Activated CD8-positive, alpha-beta memory T cell treated with anti-CD3 and anti-CD28 coated beads, Interleukin-2, amount 50 U/mL, for 4 hours (primary cell): ENCODE measurements at regions not wholly inside any gene's neighbourhood (a gene's known extent, or its start where the extent isn't known, plus 50 kb on each side); places are given as distances from the start of the nearest gene placed in this dataset.

Experiments used
- DNase-seq: peaks from one replicate; pipeline ENCODE4 v3.0.0-alpha.2; 2020

DNA sequence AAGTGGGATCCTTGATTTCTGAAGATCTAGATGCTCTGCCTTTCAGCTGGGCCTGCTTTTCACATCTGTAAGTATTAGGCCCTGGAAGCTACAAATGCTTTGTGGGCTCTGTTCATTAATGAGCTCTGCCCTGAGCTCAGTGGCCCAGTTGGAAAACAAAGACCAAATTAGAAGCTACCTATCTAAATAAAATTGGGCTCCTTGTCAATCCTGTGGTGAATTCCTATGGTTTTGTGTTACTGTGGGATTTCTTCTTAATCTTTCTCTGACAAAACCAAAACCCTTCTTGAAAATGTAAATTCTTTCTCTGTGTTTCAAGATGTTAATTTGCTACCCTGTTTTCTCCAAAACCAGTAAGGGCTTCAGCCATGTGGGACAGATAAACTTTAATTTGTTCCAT lies 219.0 kb upstream of the HS6ST1 start:
- DNase-seq, result no peak

DNA sequence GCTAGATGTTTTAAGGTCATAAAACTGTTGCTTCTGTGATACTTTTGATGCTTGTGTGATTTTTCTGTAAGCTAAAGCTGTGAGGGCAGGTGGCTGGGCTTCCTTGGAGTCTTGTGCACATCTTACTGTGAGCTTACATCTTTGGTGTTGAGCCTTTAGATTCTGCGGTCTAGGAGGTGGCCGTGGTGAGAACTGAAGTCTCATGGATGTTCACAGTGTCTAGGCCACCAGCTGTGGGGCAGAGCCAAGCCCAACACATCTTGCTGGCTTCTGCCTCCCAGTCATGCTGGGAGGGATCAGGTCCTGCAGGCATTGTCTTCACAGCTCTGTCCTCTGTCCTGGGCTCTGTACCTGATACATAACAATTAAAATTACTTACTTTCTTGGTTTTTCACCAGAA lies 219.7 kb upstream of the HS6ST1 start:
- DNase-seq, result no peak

DNA sequence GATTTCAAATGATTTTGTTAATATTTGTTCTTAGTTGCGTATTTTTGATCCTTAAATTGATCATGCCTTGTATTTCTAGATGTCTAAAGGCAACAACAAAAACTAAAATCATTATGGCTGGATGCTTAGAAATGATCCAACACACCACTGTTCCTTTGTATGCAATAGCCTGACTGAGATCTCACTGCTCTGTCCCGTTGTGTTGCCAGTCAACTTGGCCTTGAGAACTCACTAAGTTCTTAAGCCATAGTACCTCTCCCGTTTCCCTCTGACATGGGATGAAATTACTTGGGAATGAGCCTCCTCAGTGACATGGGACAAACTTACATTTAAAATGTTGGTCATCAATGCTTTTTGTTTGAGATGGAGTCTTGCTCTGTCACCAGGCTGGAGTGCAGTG lies 222.0 kb upstream of the HS6ST1 start:
- DNase-seq, result no peak

DNA sequence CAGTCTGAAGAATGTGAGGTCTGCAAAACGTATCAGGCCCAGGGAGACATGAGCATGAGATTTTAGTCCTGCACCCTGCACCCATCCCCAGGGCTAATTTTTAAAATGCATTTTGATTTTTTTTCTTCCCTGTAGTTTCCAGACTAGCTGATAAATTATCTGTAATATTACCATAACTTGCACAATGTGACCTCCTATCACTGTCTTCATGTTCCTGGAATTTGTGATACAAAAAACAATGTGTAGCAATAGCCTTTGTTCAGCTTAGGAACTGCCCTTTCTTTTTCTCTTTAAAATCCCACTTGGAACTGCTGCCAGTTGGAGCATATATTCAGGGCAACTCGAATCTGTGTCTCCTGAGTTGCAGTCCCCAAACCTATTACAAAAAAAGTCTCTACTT lies 222.8 kb upstream of the HS6ST1 start:
- no peak for DNase-seq

DNA sequence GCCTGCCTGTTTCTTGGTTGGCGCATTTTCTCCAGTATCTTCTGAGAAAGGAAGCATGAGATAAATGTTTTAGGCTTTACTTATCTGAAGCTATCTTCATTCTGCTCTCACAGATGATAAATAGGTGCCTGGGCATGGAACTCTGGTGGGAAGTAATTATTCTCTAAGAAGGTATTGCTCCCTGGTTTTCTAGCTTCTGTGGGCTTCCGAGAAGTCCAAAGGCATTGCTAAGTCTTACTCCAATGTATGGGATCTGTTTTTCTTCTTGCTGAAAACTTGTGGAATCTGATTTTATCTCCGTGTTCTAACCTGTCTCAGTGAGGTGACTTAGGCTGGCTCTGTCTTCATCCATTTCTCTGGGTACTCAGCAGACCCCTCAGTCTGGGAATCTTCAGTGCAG lies 224.4 kb upstream of the HS6ST1 start:
- DNase-seq, result no peak

DNA sequence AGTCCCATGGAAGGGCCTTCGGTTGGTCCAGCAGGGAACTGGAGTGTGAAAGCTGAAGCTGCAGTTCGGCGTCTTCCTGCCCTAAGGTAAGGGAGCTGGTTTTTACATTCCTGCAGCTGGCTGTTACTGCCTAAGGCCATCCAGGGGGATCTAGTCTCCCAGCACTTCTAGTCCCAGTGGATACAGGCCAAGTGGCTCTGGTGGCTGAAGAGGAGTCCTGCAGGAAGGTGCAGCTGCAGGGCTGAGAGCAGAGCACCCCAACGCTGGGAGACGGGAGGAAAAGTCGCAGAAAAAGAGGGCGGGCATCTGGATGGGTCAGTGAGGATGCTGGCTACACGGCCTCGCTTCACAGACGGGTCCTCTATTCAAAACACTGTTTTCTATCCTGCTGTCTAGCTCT lies 225.0 kb upstream of the HS6ST1 start:
- DNase-seq, result no peak

DNA sequence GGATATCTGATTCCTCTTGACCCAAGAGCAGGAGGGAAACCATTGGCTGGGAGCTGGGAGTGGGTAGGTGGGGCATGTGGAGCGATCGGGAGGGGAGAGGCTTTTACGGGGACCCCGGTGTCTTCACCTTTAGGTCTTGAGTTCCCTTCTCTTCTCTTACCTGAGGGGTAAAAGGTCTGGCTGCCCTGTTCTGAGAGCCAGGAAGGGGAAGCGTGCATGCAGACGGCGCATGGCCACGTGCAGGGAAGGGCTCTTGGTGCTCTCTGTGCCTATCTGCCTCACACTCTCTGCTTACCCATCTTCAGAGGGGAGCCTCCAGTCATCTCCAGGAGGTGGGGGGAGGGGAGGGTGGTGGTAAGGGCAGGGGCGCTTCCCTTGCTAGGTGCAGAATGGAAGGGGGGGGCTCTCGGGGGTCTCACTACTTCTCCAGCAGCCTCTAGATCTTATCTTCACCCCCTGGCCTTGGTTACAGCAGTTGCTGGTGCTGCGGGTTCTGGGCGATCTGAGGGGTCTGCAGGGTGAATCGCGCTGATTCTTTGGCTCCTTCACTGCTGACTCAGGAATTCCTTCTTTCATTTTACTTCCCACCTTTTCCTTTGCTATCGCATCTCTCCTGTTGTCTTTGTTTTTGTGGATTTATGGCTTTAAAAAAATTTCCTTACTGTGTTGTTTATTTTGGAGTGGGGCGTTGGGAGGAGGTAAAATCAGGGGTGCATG lies 225.8 kb upstream of the HS6ST1 start:
- DNase-seq, result no peak

DNA sequence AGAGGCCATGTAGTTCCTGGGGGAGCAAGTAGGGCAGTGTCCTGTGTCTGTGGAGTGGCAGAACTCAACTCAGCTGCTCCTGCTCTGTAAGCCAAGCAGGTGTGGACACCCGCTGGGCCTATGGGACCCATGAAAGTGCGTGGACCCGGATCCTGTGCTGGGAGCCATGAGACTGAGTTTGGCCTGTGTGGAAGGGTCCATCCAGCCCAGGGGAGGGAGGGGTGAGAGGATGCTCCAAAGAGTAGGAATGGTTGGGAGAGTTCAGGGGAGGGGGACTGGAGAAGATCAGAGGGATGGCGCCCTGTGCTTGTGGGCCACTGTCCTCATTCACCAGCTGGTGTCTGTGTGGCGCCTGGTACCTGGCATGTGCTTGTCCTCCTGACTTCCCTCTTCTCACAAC lies 226.4 kb upstream of the HS6ST1 start:
- DNase-seq, result no peak

DNA sequence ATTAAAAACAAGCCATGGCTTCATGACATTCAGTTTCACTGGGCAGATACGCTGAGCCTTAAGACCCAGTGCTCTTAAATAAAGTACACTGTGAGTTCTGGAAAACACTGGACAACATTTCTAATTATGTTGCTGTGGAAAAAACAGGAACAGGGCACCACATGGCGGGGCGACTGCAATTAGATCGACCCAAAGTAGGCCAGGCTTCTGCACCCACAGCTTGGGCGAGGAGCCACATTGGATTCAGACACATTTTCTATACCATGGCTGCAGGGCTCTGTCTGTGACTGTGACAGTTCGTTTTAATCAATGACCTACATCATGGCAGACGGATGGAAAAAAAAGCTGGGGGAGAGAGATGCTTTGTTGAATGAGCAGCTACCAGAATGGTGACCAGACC lies 227.2 kb upstream of the HS6ST1 start:
- no peak for DNase-seq

DNA sequence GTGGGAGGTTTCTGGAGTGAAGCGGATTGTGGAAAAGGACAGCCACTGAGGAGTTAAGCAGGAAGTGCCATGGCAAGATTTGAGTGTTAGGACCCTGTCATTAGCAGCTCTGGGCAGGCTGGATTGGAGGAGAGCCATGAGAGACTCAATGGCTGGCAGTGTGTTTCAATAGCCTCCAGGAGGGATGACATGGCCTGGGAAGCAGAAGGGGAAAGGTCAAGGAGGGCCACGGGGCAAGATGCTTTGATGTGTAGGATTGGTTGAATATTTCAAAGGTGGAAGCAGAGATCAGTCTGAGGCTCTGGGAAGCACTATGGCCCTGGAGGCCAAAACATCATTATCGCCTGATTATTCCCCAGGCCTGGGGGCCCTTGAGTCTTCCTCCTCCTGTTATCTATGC lies 229.0 kb upstream of the HS6ST1 start:
- DNase-seq, result no peak

DNA sequence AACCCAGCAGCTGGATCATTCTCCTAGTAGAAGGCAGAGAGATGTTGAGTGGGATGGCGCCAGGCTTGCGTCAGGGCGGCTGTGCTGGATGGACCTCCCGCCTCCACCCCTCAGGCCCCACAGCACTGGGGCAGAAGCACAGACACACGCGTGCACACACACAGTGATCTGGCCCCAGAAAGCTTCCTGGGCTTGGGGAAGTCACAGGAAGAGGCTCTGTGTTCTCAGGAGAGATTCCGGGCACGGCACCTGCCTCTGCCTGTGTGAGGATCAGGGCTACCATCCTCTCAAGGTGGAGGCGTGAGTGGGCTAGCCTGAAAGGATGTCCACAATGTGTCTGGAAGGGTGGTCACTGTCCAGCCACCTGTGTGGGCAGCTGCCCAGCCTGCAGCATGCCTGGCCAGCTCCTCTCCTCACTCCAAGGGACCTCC lies 229.8 kb upstream of the HS6ST1 start:
- DNase-seq, result no peak

DNA sequence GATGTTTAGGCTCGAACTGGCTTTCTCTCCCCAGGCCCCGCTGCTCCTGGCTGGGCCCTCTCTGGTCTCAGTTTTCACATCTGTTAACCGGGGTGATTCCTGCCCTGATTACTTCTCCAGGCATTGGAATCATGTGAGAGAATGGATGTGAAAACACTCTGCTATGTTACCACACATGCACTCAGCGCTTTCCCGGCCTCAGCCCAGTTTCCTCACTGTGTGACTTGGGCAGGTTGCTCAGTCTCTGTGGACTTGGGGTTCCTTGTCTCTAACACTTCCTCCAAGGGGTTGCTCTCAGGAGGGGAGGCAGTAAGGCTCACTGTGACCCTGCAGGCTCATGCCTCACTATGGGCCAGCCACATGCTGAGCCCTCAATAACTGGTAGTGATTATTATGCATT lies 230.4 kb upstream of the HS6ST1 start:
- DNase-seq, result no peak

DNA sequence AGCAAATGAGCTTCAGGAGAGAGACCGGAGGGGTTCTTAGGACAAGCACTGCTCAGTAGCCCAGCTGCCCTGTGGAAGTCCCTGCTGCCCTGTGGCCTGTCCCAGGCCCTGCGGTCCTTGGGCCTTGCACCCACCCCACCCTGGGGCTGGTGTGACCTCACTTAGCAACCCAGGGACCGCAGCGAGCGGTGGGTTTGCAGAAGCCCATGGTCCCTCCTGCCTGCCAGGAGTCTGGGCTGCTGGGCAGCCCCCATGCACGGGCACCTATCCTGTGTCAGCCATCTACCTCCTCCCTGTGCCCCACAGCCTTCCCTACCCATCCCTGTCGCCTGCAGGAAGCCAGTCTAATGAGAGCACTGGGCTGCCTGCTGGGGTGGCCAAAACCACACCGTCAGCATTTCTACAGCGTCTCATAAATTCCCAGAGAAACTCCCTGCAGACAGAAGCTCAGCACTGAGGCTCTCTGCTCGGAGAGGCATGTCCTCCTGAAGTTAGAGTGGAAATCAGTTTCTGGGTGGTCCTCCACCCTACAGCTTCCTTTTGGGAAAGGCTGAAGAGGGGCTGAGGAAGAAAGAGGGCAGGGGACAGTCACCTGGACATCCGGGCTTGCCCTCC lies 231.1 kb upstream of the HS6ST1 start:
- no peak for DNase-seq

DNA sequence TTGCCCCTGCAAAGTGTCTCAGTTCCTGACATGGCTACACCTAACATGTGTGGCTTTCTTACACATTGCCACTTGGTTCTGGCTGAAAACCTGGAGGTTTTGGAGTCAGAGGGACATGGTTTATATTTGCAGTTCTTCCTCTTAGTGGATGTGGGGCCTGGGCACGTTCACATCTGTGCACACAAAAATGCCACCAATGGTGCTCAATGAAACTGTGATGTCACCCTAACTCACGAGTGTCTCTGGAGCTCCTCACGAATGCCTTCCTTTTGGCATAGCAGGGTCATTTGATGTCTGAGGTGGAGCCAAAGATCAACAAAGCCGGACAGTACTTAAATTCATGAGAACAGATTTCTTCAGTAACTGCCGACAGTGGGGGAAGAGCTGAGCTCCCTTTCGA lies 231.7 kb upstream of the HS6ST1 start:
- DNase-seq, result no peak

DNA sequence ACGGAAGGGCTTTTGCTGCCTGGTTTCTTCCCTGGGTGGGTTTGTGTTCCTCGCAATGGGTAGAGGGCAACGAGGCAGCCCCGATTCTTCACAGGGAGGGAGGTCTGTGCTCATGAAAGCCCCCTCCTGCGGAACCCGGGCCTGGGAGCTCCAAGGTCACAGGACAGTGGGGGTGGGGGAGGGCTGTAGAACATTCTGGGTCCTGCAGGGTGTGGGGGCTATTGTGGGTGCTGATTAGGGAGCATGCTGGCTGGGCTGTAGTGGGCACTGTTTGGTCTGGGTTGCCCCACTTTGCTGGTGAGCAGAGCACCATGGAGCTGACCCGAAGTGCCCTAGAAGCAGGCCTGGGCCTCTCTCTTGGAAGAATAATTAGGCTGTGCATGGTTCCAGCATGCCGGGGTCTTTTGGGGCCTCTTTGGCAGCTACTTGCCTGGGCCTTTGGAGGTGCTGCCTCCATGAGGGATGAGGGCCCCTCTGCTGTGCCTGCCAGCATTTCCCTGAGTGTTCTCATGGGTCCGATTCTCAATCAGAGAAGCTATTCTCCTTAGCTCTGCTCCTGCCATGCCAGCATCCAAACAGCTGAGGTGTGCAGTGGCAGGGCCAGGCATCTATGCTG lies 232.2 kb upstream of the HS6ST1 start:
- DNase-seq, result no peak

DNA sequence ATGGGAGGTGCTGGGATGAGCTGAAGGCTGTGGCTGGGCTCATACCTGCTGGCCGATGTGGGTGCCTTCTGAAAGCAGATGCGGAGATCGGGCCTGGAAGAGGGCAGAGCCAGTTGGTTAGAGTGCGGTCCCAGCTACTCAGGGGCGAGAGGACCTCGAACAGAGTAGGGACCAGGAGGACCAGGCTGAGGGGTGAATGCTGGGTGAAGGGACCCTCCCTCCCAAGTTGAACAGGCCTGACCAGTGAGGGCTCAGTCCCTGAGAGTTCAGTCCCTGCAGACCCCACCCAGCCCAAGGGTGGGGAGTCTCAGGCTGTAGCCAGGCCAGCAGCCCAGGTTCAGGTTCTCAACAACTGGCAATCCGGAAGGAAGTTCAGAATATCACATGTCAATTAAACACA lies 232.8 kb upstream of the HS6ST1 start:
- no peak for DNase-seq

DNA sequence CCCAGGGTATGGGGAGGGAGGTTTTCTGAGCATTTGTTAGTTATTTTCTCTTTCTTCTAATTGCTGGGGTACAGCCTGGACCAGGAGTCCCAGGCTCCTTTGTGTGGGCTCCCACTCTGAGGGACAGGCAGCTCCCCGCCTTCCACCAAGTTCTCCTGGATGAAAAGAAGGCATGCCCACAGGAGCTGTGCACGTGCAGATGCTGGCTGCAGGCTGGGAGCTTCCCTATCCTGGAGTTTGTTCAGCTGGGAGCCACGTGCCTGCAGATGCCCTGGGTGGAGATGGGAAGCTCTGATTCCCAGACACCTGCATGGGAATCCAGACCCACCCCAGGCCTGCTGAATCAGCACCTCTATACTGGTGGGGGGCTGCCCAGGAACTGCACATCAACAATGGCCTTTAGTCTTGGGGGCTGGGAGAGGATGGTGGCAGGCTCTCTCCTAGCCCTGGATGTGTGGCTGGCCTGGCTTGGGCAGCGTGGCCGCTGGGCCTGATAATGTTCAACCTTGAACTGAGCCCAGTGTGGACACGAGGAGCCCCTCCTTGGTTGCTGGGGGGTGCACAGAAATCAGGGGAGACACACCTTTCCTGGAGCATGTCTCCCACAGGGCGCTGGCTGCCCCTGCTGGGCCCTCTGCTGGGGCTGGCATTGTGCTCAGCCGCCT lies 233.6 kb upstream of the HS6ST1 start:
- DNase-seq, result no peak

DNA sequence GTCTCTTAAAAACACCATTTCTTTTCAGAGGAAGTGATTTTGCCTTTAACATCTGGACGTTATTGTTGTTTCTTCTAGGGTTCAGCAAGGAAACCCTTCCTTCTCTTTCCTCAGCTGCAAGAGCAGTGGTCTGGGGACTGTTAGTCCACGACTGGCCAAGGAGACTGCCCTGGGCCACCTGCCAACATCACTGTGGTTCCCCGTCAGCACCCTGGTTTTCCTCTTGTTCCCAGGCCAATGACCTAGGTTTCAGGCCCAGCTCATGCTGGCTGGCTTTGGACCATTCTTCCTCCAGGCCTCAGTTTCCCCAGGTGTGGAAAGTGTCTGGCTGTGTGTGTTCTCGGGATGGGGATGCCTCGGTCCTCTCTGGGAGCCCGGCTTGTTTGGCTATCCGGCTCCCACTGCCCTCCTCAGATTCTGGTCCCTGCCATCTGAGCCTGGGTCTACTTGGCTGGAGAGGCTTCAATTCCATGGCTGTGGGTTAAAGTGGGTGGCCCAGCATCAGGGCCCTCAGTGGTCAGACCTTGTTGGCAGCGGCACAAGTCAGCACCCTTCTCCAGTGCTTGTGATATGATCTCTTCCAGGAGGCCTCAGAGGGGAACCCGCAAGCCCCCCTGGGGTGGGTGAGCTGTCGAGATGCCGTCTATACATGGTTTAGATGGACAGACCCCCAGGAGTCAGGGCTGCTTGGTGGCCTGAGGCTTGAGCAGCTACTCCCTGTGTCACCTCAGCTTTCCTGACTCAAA lies 234.3 kb upstream of the HS6ST1 start:
- no peak for DNase-seq

DNA sequence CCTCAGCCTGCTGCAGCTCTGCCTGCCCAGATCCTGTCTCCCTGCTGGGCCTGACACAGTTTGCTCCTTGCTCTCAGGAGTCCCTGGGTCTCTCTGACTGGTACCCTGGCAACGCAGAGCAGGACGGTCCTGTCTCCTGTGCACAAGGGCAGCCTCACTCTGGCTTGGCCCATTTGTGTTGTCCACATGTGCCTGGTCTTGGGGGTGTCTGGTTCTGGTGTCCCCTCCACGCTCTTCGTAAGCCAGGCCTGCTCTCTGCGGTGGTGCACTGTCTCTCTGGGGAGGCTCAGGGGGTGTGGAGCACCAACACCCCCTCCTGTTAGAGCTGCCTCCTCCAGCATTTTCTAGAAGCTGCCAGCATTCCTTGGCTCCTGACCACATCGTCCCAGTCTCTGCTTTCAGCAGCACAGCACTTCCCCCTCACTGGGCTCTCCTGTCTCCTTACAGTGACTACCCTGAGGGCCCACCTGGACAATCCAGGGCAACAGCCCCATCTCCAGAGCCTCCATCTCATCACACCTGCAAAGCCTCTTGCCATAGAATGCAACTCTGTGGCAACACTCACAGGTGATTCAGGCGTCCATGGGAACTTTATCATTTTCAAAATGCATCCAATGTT lies 235.6 kb upstream of the HS6ST1 start:
- DNase-seq, result no peak

DNA sequence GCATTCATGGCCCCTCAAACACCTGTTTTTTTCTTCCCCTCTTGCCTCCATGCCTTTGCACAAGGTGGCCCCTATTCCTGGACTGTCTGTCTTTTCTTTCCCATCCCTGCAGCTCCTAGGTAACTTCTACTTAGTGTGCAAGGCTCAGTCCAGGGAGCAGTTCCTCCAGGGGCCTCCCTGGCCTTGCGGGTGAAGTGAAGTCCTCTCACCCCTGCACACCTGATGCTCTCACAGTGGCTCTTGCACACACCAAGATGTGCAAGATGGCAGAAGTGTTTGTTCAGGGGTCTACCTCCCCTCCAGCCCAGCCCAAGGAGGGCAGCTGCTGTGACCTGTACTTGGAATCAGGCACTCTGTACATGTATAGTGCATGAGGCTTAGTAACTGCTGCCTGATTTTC lies 236.8 kb upstream of the HS6ST1 start:
- no peak for DNase-seq

DNA sequence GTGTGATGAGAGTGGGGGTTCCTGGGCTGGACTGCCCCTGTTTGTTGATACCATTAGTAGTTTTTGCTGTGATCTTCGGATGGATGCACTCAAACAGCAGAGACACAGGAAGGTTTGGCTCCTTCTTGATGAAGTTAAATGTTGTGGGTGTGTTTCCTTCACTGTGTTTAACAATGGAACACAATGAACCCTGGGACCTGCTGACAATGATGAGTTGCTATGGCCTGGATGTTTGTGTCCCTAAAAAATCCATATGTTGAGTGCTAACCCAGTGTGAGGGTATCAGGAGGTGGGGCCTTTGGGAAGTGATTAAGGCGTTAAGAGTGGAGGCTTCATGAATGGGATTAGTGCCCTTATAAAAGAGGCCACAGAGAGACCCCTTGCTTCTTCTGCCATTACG lies 237.4 kb upstream of the HS6ST1 start:
- no peak for DNase-seq

DNA sequence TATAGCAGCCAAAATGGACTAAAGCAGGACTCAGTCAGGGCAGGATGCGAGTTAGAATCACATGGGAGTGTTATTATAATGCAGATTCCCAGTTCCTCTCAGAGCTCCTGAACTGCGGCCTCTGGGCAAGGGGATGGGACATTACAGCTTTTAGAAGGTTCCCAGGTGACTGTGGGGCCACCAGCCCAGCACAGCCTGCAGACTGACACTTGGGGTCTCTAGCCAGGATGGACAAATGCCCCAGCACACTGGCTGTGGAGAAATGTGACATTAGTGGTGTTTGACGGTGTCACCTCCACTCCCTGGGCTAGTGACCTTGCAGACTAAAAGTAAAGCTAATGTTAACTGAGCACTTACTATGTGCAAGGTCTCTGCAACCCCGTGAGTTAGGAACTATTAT lies 238.0 kb upstream of the HS6ST1 start:
- no peak for DNase-seq

DNA sequence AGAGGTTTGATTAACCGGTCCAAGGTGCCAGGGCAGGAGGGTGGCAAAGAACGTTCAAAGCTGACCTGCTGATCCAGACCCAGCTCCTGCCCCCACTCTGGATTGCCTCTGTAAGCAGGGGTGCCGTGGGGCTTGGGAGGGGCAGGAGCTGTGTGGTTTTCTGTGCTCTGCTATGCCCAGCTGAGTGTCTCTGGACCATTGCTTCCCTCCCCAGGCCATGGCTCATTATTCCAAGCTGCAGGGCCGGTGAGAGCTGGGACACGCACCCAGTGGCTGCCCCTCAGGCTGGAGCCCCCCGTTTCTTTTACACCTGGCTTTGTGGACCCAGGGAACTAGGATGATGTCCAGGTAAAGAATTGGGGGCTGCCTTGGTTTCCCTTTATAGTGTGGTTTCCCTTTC lies 238.4 kb upstream of the HS6ST1 start:
- no peak for DNase-seq
